Natural killer cell (primary cell): ENCODE measurements at regions not wholly inside any gene's neighbourhood (a gene's known extent, or its start where the extent isn't known, plus 50 kb on each side); places are given as distances from the start of the nearest gene placed in this dataset.
"Not testable (repeated sequence)": the region's sequence is repeated elsewhere in the genome, so short reads cannot be mapped to it uniquely, and the experiment has no call there.

Experiments
- ATAC-seq, 3 donors: fragments of 150-1000 bp in 2 of 3; fragments of 200-7000 bp in 1 of 3; cut with Tn5 transposase; 1 replicate in 1 of 3; 2 replicates in 2 of 3; pipeline ENCODE4 v1.10.0; 2021; ENCODE audit warnings: mild to moderate bottlenecking in 2 of 3, moderate library complexity in 2 of 3
- DNase-seq, 2 donors: peaks; one replicate each; pipeline versions ENCODE4 v3.0.0 to v3.0.0-alpha.2; 2013 to 2021; ENCODE audit warnings: mixed read lengths in 1 of 2
- H3K27ac ChIP-seq: one replicate; pipeline ENCODE4 v1.5.1; 2013; ENCODE audit warnings: mild to moderate bottlenecking, low read length
- H3K27me3 ChIP-seq: one replicate; pipeline ENCODE4 v1.6.1; 2013; ENCODE audit warnings: low read length; ENCODE audit not compliant: control insufficient read depth, insufficient read depth
- H3K36me3 ChIP-seq: one replicate; pipeline ENCODE4 v1.6.1; 2013; ENCODE audit warnings: low read length; ENCODE audit not compliant: control insufficient read depth, insufficient read depth
- H3K4me1 ChIP-seq: one replicate; pipeline ENCODE4 v1.6.1; 2013; ENCODE audit warnings: low read length; ENCODE audit not compliant: control insufficient read depth, insufficient read depth
- H3K4me3 ChIP-seq: one replicate; pipeline ENCODE4 v1.5.1; 2013; ENCODE audit warnings: low read length
- H3K9me3 ChIP-seq: one replicate; pipeline ENCODE4 v1.6.1; 2013; ENCODE audit warnings: low read length; ENCODE audit not compliant: control insufficient read depth, insufficient read depth
- H3K27ac Mint-ChIP-seq, 2 donors: one replicate each; pipeline ENCODE4 v1.8.0; 2022; ENCODE audit warnings: mild to moderate bottlenecking in 2 of 2, mixed read lengths in 2 of 2, moderate library complexity in 1 of 2
- H3K27me3 Mint-ChIP-seq, 2 donors: one replicate each; pipeline ENCODE4 v1.8.0; 2022; ENCODE audit warnings: low read depth in 2 of 2, mixed read lengths in 2 of 2
- H3K36me3 Mint-ChIP-seq: one replicate; pipeline ENCODE4 v1.8.0; 2022; ENCODE audit warnings: mixed read lengths
- H3K4me1 Mint-ChIP-seq, 2 donors: one replicate each; pipeline ENCODE4 v1.8.0; 2022; ENCODE audit warnings: mixed read lengths in 2 of 2
- H3K4me3 Mint-ChIP-seq: one replicate; pipeline ENCODE4 v1.8.0; 2022; ENCODE audit warnings: mild to moderate bottlenecking, moderate library complexity, mixed read lengths
- H3K9me3 Mint-ChIP-seq, 2 donors: one replicate each; pipeline ENCODE4 v1.8.0; 2022; ENCODE audit warnings: mixed read lengths in 2 of 2
- WGBS: methylation state at CpG from one replicate; pipeline ENCODE4 v1.1.7; 2013; ENCODE audit warnings: missing lambda C conversion rate; ENCODE audit not compliant: insufficient coverage; 5-methylcytosine and 5-hydroxymethylcytosine counted together
- intact Hi-C: fragments of 100-400 bp; cut with micrococcal nuclease; formaldehyde crosslinking; loops from one replicate; pipeline ENCODE4 v1.14.2; 2022

GRCh38 chr2:91580043-91580442, 2888.6 kb downstream of the RPIA start:
- H3K4me3 Mint-ChIP-seq, H3K4me3 ChIP-seq, DNase-seq, H3K9me3 Mint-ChIP-seq, ATAC-seq, intact Hi-C loops, H3K9me3 ChIP-seq, H3K27ac ChIP-seq, H3K36me3 ChIP-seq, H3K27ac Mint-ChIP-seq, H3K4me1 Mint-ChIP-seq, H3K4me1 ChIP-seq, H3K27me3 ChIP-seq, H3K36me3 Mint-ChIP-seq, H3K27me3 Mint-ChIP-seq: not testable (repeated sequence)
- WGBS: 90% methylated on average over 4 of the region's 4 CpGs

GRCh38 chr2:91587098-91587497, 2895.6 kb downstream of the RPIA start:
- H3K27ac Mint-ChIP-seq, intact Hi-C loops, ATAC-seq, H3K4me1 ChIP-seq, H3K4me3 ChIP-seq, H3K27me3 Mint-ChIP-seq, H3K4me3 Mint-ChIP-seq, H3K27ac ChIP-seq, H3K27me3 ChIP-seq, H3K36me3 ChIP-seq, DNase-seq, H3K36me3 Mint-ChIP-seq, H3K9me3 ChIP-seq, H3K4me1 Mint-ChIP-seq, H3K9me3 Mint-ChIP-seq: not testable (repeated sequence)
- 85% methylated on average over 6 of the region's 6 CpGs for WGBS

GRCh38 chr2:91587908-91588535, 2896.5 kb downstream of the RPIA start:
- H3K4me3 ChIP-seq, H3K4me1 Mint-ChIP-seq, H3K27me3 ChIP-seq, H3K36me3 ChIP-seq, H3K27ac Mint-ChIP-seq, DNase-seq, H3K27ac ChIP-seq, H3K9me3 Mint-ChIP-seq, H3K4me1 ChIP-seq, H3K4me3 Mint-ChIP-seq, H3K9me3 ChIP-seq, ATAC-seq, intact Hi-C loops, H3K36me3 Mint-ChIP-seq: not testable (repeated sequence)
- WGBS: 92% methylated on average over 12 of the region's 17 CpGs
- peaks cover 6 to 10% of the 10 kb centered on the region in 2 donors for H3K27me3 Mint-ChIP-seq

GRCh38 chr2:91588782-91589223, 2897.3 kb downstream of the RPIA start:
- H3K36me3 ChIP-seq, H3K9me3 ChIP-seq, ATAC-seq, H3K27ac ChIP-seq, H3K36me3 Mint-ChIP-seq, H3K27me3 ChIP-seq, DNase-seq, H3K4me1 ChIP-seq, H3K9me3 Mint-ChIP-seq, H3K4me3 Mint-ChIP-seq, H3K27ac Mint-ChIP-seq, H3K4me3 ChIP-seq, intact Hi-C loops, H3K4me1 Mint-ChIP-seq: not testable (repeated sequence)
- WGBS: 89% methylated on average over 36 of the region's 36 CpGs
- H3K27me3 Mint-ChIP-seq: peaks cover 6 to 10% of the 10 kb centered on the region in 2 donors

- DNase-seq, H3K36me3 ChIP-seq, intact Hi-C loops, H3K4me3 Mint-ChIP-seq, H3K4me3 ChIP-seq, H3K4me1 ChIP-seq, H3K4me1 Mint-ChIP-seq, H3K36me3 Mint-ChIP-seq, H3K27ac ChIP-seq, H3K27ac Mint-ChIP-seq, H3K9me3 Mint-ChIP-seq, ATAC-seq, H3K9me3 ChIP-seq, H3K27me3 ChIP-seq: not testable (repeated sequence)
- H3K27me3 Mint-ChIP-seq: peaks cover 6 to 10% of the 10 kb centered on the region in 2 donors
- WGBS: 28% methylated on average over 62 of the region's 65 CpGs
Observed at GRCh38 chr2:91589454-91590328, 2898.2 kb downstream of the RPIA start.

GRCh38 chr2:91590381-91590780, 2898.9 kb downstream of the RPIA start:
- intact Hi-C loops, H3K36me3 ChIP-seq, H3K4me3 ChIP-seq, ATAC-seq, H3K4me3 Mint-ChIP-seq, DNase-seq, H3K9me3 Mint-ChIP-seq, H3K27ac ChIP-seq, H3K9me3 ChIP-seq, H3K36me3 Mint-ChIP-seq, H3K4me1 Mint-ChIP-seq, H3K4me1 ChIP-seq, H3K27ac Mint-ChIP-seq, H3K27me3 ChIP-seq: not testable (repeated sequence)
- WGBS: 91% methylated on average over 9 of the region's 12 CpGs
- H3K27me3 Mint-ChIP-seq: peaks cover 6 to 10% of the 10 kb centered on the region in 2 donors

- DNase-seq, ATAC-seq, H3K27ac ChIP-seq, H3K9me3 ChIP-seq, H3K36me3 Mint-ChIP-seq, H3K4me3 Mint-ChIP-seq, H3K4me3 ChIP-seq, H3K9me3 Mint-ChIP-seq, H3K27me3 ChIP-seq, H3K36me3 ChIP-seq, H3K27ac Mint-ChIP-seq, H3K4me1 Mint-ChIP-seq, intact Hi-C loops, H3K4me1 ChIP-seq: not testable (repeated sequence)
- whole genome bisulfite sequencing: 79% methylated on average over 4 of the region's 6 CpGs
- peaks cover 6 to 10% of the 10 kb centered on the region in 2 donors for H3K27me3 Mint-ChIP-seq
Observed at GRCh38 chr2:91591066-91591465, 2899.6 kb downstream of the RPIA start.

- H3K9me3 ChIP-seq, H3K36me3 ChIP-seq, H3K27me3 Mint-ChIP-seq, DNase-seq, H3K27ac ChIP-seq, H3K27ac Mint-ChIP-seq, H3K9me3 Mint-ChIP-seq, H3K36me3 Mint-ChIP-seq, H3K4me1 Mint-ChIP-seq, H3K4me3 ChIP-seq, H3K27me3 ChIP-seq, intact Hi-C loops, H3K4me1 ChIP-seq, H3K4me3 Mint-ChIP-seq, ATAC-seq: not testable (repeated sequence)
- 79% methylated on average over 3 of the region's 7 CpGs for WGBS
Observed at GRCh38 chr2:91597436-91597835, 2906.0 kb downstream of the RPIA start.
